Activated naive CD4-positive, alpha-beta T cell treated with anti-CD3 and anti-CD28 coated beads for 36 hours (primary cell): ENCODE measurements at regions not wholly inside any gene's neighbourhood (a gene's known extent, or its start where the extent isn't known, plus 50 kb on each side); places are given as distances from the start of the nearest gene placed in this dataset.
A peak's percentile ranks its signal among the peaks of the same experiment; 100 is the strongest.
"Not testable (repeated sequence)": the region's sequence is repeated elsewhere in the genome, so short reads cannot be mapped to it uniquely, and the experiment has no call there.

Source experiments
- CTCF ChIA-PET: fragments of 350-600 bp; sonication (Branson Sonifier 250); formaldehyde crosslinking; loops from one replicate; lab custom pipeline; 2021; ENCODE audit warnings: antibody characterized with exemption; lab: Charles Lee
- DNase-seq: peaks from one replicate; pipeline ENCODE4 v3.0.0-alpha.2; 2020
- H3K27ac Mint-ChIP-seq: one replicate; pipeline ENCODE4 v1.8.0; 2021; ENCODE audit warnings: mild to moderate bottlenecking, mixed read lengths
- H3K27me3 Mint-ChIP-seq: one replicate; pipeline ENCODE4 v1.8.0; 2021; ENCODE audit warnings: low read depth, mixed read lengths
- H3K36me3 Mint-ChIP-seq: one replicate; pipeline ENCODE4 v1.8.0; 2021; ENCODE audit warnings: low read depth, mixed read lengths
- H3K4me1 Mint-ChIP-seq: one replicate; pipeline ENCODE4 v1.8.0; 2021; ENCODE audit warnings: low read depth, mixed read lengths
- H3K4me3 Mint-ChIP-seq: one replicate; pipeline ENCODE4 v1.8.0; 2021; ENCODE audit warnings: mild to moderate bottlenecking, moderate library complexity, mixed read lengths
- H3K9me3 Mint-ChIP-seq: one replicate; pipeline ENCODE4 v1.8.0; 2021; ENCODE audit warnings: mixed read lengths
- intact Hi-C: fragments of 100-400 bp; cut with micrococcal nuclease; formaldehyde crosslinking; loops from one replicate; pipeline ENCODE4 v1.15.1; 2023

GRCh38 chr22:25415731-25416130 lies 148.7 kb upstream of the GRK3 start:
- H3K4me3 Mint-ChIP-seq, intact Hi-C loops, H3K27ac Mint-ChIP-seq, CTCF ChIA-PET, H3K9me3 Mint-ChIP-seq, H3K36me3 Mint-ChIP-seq, DNase-seq: not testable (repeated sequence)
- H3K27me3 Mint-ChIP-seq: peaks cover 29% of the 10 kb centered on the region
- peaks cover 21% of the 10 kb centered on the region for H3K4me1 Mint-ChIP-seq

DNA sequence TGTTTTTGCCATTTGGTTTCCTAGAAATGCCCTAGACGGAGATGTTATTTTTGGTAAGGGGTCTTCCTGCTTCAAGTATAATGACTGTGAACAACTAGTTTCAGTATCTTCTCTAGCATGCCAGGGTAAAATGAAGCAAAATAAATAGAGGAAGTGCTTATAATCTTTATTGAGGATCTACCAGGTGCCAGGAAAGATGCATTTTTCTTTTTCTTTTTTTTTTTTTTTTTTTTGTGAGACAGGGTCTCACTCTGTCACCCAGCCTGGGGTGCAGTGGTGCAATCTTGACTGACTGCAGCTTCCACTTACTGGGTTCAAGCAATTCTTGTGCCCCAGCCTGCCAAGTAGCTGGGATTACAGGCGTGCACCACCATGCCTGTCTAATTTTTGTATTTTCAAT lies 146.6 kb upstream of the GRK3 start:
- H3K4me3 Mint-ChIP-seq, H3K9me3 Mint-ChIP-seq, intact Hi-C loops, H3K36me3 Mint-ChIP-seq, DNase-seq, H3K27ac Mint-ChIP-seq: not testable (repeated sequence)
- peaks cover 41% of the 10 kb centered on the region for H3K27me3 Mint-ChIP-seq
- peaks cover 22% of the 10 kb centered on the region for H3K4me1 Mint-ChIP-seq
- CTCF ChIA-PET: interaction anchor here (0.6 to 0.7 kb wide), 2 partner anchors 11 to 216 kb away, joined by 3 to 4 read pairs; no protein-coding TSS in a partner anchor

DNA sequence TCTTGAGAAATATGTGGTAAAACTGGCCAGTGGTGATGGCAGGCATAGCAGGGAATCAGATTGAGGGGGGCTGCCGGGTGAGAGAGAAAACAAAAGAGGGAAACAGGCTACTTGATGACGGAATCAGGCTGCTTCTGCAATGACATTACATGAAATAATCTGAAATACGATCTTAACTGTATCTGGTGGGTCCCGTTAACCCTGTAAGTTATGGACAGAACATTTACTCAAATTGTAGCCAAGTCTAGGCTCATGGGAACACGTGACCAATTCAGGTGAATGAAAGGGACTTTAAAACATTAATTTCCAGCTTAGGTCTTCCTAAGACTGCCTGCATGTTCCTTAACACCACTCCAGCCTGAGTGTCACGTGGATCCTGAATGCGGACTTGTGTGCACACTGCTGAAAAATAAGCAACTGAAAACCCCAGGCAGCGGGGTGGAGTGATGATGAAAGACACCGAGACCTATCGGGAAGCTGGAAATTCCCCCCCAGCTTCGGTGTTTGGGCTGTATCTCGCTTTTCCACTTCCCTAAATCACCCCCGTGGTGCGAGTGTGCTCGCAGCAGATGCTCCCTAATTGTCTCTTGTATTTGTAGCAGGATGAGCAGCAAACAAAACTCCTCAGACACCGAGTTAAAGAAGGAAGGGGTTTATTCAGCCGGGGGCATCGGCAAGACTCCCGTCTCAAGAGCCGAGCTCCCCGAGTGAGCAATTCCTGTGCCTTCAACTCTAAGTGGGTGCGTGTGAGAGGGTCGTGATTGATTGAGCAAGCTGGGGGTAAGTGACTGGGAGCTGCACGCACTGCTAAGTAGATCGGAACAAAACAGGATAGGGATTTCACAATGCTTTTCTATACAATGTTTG lies 145.0 kb upstream of the GRK3 start:
- no peak overlapping the region for H3K27ac Mint-ChIP-seq
- H3K4me1 Mint-ChIP-seq: peaks cover 22% of the 10 kb centered on the region
- H3K36me3 Mint-ChIP-seq: no peaks in the 10 kb centered on the region
- no peaks in the 10 kb centered on the region for H3K9me3 Mint-ChIP-seq
- DNase-seq: peak; percentile 22
- H3K27me3 Mint-ChIP-seq: peaks cover 54% of the 10 kb centered on the region
- intact Hi-C loops: no loop called here
- H3K4me3 Mint-ChIP-seq: peak overlapping the region; percentile 47
- CTCF ChIA-PET: interaction anchor here (0.6 to 1.9 kb wide), 4 partner anchors 28 to 602 kb away, joined by 3 to 5 read pairs (median 4); no protein-coding TSS in a partner anchor

DNA sequence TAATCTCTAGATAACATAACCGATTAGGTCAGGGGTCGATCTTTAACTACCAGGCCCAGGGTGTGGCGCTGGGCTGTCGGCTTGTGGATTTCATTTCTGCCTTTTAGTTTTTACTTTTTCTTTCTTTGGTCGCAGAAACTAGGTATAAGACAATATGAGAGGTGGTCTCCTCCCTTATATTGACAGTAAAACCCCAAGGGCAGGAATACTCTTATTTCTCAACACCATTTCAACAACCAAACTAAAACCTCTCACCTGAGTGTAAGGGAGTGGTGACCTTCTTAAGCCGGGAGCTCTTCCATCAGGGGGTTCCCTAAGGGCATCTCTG lies 144.4 kb upstream of the GRK3 start:
- peaks cover 56% of the 10 kb centered on the region for H3K27me3 Mint-ChIP-seq
- H3K9me3 Mint-ChIP-seq, DNase-seq, intact Hi-C loops, H3K36me3 Mint-ChIP-seq, H3K27ac Mint-ChIP-seq: not testable (repeated sequence)
- peak overlapping the region; percentile 47 for H3K4me3 Mint-ChIP-seq
- CTCF ChIA-PET: interaction anchor here (1.9 kb wide), 1 partner anchor 28 kb away, joined by 4 read pairs; no protein-coding TSS in a partner anchor
- peaks cover 22% of the 10 kb centered on the region for H3K4me1 Mint-ChIP-seq

DNA sequence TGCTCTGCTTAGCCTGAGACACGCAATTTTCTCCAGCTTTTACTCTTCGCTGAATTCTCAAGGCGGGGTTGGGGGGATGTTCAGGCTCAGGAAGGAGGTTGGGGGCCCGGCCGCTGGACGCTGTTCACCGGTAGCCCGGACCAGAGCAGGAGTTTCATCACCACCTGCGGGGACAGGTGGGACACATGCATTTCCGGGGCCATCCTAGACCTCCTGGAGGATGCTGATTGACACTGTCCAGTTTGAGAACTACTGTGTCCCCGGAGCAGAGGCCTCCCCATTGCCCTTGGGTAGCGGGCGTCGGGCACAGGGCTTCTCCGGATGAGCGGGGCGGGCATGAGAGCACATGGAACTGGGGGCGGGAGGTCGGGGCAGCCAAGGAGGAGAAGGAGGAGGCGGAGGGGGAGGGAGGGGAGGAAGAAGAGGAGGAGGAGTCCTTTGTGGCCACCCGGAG lies 144.0 kb upstream of the GRK3 start:
- Mint-ChIP-seq H3K27ac (no peak overlapping the region), H3K36me3 (no peaks in the 10 kb centered on the region), H3K9me3 (no peaks in the 10 kb centered on the region), H3K27me3 (peaks cover 57% of the 10 kb centered on the region), H3K4me3 (peak overlapping the region; percentile 4), H3K4me1 (peaks cover 22% of the 10 kb centered on the region)
- DNase-seq: no peak
- CTCF ChIA-PET: interaction anchor here (1.9 kb wide), 1 partner anchor 27 kb away, joined by 4 read pairs; no protein-coding TSS in a partner anchor
- intact Hi-C loops: no loop called here

GRCh38 chr22:25420925-25421904 lies 143.3 kb upstream of the GRK3 start:
- H3K27me3 Mint-ChIP-seq: peaks cover 56% of the 10 kb centered on the region
- no peaks in the 10 kb centered on the region for H3K9me3 Mint-ChIP-seq
- intact Hi-C loops: no loop called here
- CTCF ChIA-PET: interaction anchor here (0.6 to 1.4 kb wide), 2 partner anchors 57 to 59 kb away, joined by 4 read pairs; no protein-coding TSS in a partner anchor
- DNase-seq: no peak
- no peaks in the 10 kb centered on the region for H3K36me3 Mint-ChIP-seq
- peak overlapping the region; percentile 58 for H3K4me3 Mint-ChIP-seq
- H3K4me1 Mint-ChIP-seq: peaks cover 22% of the 10 kb centered on the region
- H3K27ac Mint-ChIP-seq: no peak overlapping the region

DNA sequence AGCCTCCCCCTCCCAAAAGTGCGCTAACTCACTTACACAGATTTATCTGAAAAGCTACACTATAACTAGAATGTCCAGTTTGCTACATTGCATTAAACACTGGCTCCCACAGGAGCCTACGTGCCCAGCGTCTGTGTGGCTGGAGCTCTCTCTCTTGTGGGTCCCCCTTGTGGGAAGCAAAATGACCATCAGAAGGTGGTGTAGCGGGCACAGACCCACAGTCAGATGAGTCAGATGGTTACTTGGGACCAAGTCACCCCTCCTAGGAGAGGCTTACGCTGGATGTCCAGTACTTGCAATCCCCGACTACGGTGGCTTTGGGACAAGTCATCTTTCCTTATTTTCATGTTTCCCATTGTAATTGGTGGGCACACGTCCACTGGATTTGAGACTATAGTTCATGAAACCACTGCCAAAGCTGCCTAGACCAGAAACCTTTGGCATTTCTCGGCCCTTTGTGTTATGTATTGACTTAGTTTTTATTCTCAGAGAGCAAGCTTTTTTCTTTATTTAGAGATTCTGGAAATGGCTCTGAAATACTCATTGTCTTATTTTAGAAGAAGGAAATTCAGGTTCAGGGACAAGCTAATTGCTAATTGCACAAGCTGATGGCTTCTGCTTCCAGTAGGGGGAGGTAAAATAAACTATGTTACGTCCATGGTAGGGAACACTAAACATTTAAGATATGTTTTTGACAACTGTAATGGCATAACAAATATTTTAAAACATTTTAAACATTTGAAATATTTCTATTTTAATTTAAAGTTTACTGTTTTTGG lies 137.8 kb upstream of the GRK3 start:
- intact Hi-C loops, H3K27ac Mint-ChIP-seq: not testable (repeated sequence)
- H3K27me3 Mint-ChIP-seq: peaks cover 30% of the 10 kb centered on the region

GRCh38 chr22:25431637-25432342 lies 132.7 kb upstream of the GRK3 start:
- H3K4me1 Mint-ChIP-seq, CTCF ChIA-PET, H3K36me3 Mint-ChIP-seq, intact Hi-C loops, DNase-seq, H3K27ac Mint-ChIP-seq, H3K9me3 Mint-ChIP-seq, H3K4me3 Mint-ChIP-seq, H3K27me3 Mint-ChIP-seq: not testable (repeated sequence)

More for the DNA sequence above, 137.8 kb upstream of the GRK3 start:
- H3K4me3 Mint-ChIP-seq, H3K4me1 Mint-ChIP-seq, H3K9me3 Mint-ChIP-seq, DNase-seq, H3K36me3 Mint-ChIP-seq: not testable (repeated sequence)
- CTCF ChIA-PET: interaction anchor here (0.5 kb wide), 1 partner anchor 1256 kb away, joined by 3 read pairs; no protein-coding TSS in a partner anchor

DNA sequence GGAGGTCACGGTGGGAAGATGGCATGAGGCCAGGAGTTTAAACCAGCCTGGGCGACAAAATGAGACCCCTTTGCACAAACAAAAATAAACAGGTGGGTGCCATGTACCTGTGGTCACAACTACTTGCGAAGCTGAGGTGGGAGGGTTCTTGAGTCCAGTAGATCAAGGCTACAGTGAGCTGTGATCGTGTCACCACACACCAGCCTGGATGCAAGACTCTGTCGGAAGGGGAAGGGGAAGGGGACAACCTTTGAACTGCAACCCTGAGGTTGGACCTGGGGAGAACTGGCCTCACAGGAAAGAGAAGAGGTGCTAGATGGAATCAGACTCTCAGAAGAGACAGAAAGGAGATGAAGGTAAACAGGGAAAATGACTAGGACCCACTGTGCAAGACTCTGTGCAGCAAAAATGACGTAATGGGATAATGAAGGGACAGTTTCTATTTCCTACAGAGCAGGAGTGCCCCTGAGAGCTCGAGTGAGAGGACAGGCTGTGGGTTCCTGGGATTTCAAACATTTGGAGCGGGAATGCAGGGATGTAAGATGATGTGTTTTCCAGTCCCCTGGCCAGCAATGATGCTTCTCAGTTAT lies 131.0 kb upstream of the GRK3 start:
- DNase-seq, H3K9me3 Mint-ChIP-seq, H3K27ac Mint-ChIP-seq, H3K27me3 Mint-ChIP-seq, H3K4me3 Mint-ChIP-seq, H3K36me3 Mint-ChIP-seq, intact Hi-C loops, H3K4me1 Mint-ChIP-seq: not testable (repeated sequence)
- CTCF ChIA-PET: interaction anchor here (0.7 kb wide), 1 partner anchor 132 kb away, joined by 3 read pairs; no protein-coding TSS in a partner anchor

- intact Hi-C loops: no loop called here
- Mint-ChIP-seq H3K27ac (no peak overlapping the region), H3K27me3 (peaks cover 3% of the 10 kb centered on the region), H3K4me1 (no peaks in the 10 kb centered on the region), H3K4me3 (no peak overlapping the region), H3K9me3 (no peaks in the 10 kb centered on the region), H3K36me3 (no peaks in the 10 kb centered on the region)
- DNase-seq: no peak
- CTCF ChIA-PET: no interaction called here
Observed at GRCh38 chr22:25437414-25438160, 126.9 kb upstream of the GRK3 start.
